GM18502 (cell line): ENCODE measurements at regions not wholly inside any gene's neighbourhood (a gene's known extent, or its start where the extent isn't known, plus 50 kb on each side); places are given as distances from the start of the nearest gene placed in this dataset.

Experiments
- ATAC-seq: cut with Tn5 transposase; IDR thresholded peaks from one replicate; pipeline ENCODE4 v1.9.1; 2021; ENCODE audit warnings: mild to moderate bottlenecking; ENCODE audit not compliant: unreplicated experiment, poor library complexity

DNA sequence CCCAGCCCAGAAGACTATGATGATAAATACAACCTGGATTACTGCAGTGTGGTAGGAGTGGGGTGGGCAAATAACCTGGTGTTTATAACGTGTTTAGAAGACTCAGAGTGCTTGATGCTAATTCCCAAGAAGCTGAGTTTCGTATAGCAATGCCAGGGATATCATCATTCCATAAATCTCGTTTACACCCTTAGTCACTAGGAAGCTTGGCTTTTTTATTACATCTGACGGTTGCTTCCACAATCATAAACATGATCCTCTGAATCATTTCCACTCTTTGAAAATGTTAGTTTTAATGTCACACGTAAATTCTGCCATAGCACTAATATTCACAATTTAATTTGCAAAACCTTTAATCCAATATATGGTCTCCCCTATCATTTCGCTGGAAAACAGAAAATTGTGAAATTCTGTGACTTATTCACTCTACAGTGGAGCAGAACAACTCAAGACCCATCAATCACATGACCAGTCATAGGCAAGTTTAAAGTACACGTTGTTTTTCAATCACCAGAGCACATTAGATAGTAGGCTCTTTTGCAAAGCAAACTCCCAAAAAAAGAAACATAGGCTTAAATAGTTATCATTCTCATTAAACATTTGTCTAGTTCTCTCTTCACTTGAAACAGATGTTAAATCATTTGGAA lies 321.0 kb downstream of the LTN1 start:
- no peak for ATAC-seq

DNA sequence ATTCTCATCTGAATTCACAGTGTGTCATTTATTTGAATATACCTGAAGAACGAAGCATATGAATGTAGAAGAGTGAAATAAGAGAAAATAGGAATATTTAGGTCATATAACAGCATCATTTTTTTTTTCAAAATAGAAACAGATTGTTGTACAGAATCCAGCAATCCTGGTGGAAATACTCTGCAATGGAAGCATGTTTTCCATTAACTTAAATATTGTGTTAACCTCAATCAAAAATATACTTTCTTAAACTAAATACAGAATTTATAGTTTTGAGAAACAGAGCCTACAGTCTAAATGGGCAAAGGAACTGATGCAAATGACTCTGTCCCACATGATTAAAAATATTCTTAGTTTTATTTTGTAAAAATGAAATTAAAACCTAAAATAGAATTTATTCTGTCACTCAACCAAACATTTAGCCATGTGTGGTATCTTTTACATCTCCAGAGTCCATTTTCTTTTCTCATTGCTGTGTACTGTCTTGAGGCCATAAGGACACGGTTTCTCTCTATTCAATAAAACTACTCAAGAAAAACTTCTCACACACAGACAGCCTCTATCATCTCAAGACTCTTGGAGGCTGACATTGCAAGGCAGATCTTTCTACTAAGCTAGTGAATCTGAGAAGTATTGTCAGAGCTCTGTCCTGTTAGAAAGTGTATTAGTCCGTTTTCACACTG lies 322.6 kb downstream of the LTN1 start:
- ATAC-seq, result no peak

DNA sequence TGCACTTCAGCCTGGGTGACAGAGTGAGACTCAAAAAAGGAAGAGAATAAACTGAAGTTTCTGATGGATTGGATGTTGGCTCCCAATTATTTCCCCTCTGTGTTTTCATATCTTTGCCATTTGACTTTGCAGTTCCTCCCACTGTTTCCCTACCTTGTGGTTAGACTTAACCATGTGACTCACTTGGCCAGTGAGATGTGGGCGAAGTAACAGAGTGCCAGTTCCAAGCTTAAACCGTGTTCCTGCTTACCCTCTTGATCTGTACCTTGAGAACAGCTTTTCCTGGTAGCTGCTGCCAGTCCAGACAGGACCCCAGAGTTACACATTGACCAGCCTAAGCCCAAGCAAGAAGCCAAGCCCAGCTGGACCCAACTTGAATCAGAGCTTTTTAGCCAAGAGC lies 323.4 kb downstream of the LTN1 start:
- ATAC-seq, result no peak

DNA sequence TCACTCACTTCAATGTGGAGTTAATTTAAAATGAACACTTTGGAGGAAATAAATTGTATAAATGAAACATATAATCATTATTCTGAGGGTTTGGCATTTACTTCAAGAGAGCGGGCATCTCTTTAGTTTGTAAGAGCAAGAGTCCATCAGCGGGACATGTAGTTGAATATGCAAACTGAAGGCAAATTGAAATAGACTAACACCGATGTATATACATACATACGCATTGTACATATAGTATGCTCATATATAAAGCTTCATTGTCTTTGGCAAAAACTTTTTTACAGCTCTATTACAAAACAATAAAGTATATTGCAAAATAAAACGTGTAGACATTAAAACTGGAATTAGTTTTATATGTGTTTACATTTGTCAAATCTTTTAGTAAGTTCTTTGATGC lies 328.9 kb downstream of the LTN1 start:
- no peak for ATAC-seq

DNA sequence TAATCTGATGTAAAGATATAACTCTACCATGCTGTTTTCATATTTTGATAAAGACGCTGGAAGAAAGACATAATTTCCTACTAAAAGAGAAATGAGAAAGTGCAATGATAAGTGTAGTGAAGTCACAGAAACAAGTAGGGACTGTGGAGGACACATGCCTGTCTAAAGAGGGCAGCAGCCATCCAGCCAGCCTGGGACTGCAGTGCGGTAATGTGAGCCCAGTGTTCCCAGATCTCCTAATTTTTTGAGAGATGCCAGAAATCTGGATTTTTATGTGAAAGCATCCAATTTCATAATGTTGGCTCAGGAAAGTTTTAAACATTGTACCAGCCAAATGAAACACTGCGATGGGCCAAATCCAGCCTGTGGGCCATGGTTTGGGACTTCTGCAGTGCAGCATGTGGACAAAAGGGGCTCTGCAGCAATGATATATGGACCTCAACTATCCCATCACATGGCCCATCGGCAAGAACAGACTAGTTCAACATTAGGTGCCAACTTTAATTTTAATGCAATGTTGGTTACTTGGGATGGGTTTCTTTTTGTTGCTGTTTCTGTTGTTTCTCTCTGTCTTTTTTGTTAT lies 329.5 kb downstream of the LTN1 start:
- no peak for ATAC-seq

DNA sequence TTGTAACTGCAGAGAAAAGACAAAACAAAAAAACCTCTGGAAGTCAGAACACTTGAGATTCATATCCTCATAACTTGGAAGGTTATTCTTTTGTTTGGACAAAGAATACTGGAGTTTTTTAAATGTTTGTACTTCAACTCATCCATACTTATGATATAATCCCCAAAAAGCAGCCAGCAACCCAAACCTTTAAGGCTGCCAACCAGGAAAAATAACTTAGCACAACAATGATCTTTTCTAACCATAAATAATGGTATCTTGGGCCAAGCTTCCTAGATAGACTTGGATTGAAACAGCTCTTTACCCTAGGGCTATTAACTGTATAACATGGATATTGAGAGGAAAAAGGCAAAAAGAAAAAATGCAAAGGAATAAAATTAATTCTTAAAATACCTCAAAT lies 335.1 kb downstream of the LTN1 start:
- no peak for ATAC-seq

DNA sequence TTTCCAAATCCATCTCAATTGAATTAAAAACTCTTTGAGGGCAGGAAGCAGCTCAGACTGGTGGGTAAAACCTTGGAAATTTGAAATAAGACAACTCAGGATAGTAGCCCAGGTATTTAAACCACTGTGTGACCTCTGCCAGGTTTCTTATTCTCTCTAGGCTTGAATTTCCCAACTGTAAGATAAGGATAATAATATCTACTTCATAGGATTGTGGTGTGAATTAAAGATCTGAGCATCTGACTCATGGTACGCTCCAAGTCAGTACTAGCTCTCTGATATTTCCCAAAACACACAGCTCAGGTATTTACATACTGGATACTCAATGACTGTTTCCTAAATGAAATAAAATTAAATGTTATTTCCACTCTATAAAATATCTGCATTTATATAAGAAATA lies 337.2 kb downstream of the LTN1 start:
- no peak for ATAC-seq

DNA sequence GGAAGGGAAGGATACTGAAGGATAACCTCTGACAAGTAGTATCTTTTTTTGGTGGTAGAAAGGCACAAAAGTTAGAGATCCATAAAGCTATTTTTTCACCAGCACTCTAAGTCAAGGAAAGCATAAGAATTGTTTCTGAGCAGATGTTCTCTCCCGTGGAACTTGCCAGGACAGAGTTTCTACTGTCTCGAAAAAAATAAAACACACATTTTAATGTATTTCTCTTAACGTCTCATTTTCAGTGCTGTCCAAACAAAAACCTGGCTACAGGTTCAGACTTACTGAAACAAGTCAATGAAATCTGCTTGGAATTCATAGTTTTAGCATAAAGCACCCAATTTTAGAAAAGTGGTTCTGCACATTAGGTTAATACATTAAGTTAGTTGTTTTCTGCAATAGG lies 338.3 kb downstream of the LTN1 start:
- ATAC-seq, result no peak

DNA sequence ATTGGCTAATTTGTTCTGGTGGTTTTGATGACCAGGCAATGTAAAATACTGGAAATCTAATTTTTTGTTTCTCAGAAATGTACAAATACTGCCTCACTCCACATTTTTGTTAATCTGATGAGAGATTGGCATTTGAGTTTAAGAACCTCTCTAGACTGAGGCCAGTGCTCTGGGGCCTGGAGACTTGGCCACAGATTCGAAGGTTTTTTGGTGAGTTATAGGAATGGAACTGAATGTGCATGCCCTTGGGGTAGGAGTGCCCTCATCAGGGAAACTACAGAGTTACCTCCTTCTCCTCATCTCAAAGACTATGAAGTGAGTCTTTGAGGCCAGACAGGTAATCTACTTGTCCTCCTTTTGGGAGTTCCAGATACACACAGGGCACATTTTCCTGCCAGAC lies 347.9 kb downstream of the LTN1 start:
- no peak for ATAC-seq

DNA sequence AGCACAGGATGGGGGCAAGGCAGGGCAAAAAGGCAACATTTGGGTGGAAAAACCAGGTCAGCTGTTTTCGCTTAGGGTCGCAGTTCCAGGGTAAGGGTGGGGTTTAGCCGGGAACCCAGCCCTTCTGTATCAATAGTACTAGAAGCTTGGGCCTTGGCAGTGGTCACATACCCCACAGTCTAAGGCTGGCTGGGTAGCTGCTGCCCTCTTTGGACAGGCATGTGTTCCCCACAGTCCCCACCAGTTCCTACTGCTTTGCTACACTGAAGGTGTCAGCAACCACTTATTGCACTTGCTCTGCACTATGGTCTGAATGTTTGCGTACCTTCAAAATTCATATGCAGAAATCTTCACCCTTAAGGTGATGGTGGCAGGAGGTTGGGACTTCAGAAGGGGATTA lies 349.8 kb downstream of the LTN1 start:
- no peak for ATAC-seq

DNA sequence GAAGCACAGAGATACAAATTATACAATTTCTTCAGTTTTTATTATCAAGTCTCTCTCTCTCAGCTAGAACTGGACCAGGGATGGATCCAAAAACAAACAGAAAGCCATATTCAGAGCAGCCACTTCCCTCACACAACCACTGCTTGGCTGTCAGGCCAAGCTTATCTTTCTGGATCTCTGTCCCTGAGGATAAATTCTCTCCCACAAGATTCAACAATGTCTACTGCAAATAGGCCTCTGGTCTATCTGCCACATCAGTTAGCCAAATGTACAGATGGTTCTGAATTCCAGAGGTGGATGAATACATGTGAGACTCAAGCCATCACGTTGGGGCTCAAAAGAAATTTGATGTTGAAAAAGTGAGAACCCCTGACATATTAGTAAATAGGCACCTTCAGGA lies 350.9 kb downstream of the LTN1 start:
- ATAC-seq, result no peak

DNA sequence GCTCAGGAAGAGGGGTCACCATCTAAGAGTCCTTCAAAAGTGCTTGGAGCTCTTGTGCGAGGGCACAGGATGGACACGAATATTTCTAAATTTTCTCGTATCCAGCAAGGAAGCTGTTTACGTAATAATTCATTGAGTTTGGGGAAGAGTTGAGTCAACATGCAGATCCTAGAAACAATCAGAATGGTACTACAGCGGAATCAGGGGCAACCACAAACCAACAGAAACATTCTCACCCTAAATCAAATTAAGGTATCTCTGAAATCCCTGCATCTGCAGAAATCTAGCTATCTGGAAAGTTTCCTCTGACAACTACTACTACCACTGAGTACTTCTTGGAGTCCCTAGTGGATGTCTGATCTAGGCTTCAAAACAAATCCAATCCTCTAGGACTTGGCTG lies 352.4 kb downstream of the LTN1 start:
- no peak for ATAC-seq

DNA sequence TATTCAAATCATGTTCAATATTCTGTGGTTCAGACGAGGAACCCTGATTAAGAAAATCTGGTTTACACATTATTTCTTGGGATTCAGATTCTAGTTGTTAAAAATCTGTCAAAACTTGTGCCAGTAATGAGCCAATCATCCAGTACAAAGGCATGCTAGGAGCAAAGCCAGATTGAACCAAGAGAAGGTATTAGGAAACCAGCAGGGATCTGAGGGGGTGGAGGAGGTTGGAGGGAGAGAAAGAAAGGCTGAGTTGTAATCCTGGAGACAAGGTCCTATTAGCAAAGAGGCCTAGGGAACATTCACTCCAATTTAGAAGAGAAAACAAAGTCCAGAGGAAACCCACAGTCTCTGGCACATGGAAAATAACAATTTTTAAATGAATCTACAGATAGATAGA lies 352.9 kb downstream of the LTN1 start:
- no peak for ATAC-seq

DNA sequence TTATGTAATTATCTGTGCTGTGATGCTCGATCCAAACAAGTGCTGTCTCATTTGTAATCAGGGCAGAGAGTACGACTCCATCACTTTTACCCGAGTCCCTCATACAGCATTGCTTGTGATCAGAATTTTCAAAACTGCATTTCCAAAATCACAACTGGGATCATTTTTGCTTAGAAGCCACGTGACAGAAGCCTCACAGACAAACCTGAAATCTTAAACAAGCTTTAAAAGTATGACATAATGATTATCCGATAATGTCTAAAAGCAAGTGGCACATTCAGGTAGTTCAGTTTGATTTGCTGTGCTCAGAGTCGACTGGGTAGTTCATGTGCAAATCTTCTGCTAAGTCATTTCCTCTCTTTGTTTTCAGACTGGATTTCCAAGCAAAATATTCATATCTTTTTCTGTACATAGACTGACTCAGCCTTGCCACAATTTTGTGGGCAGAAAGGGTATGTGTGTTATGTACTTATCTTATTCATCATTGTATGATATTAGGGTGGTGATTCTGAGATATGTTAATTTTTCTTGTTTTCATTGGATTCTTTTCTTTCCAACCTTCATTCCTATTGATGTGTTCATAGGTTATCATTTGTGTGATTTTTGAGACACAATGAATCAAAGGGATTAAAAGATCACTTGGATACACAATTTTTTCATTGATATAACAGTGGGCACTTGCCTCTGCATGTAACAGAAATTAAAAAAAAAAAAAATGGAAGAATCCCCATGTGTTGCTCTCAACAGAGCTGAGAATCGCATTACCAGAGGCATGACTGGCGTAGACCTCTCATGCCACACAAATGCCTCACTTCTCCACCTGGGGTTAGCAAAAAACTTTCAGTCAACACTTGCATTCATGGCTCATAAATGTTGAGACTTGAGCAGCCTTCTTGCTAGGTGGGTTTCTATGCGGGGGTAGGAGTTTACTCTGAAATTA lies 355.7 kb downstream of the LTN1 start:
- ATAC-seq, result no peak

DNA sequence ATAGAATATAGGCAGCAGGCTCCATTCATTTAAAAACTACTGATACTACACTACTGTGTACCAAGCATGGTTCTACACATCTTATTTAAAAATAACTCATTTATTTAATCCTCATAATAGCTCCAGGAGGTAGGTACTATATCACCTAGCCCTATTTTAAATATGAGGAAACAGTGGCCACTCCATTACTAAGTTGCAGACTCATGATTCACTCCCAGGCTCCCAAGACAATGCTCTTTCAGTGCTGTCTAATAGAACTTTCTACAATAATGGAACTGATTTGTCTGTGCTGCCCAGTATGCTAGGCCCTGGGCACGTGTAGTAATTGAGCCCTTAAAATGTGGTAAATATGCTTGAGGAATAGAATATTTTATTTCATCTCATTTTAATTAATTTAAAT lies 357.1 kb downstream of the LTN1 start:
- no peak for ATAC-seq

DNA sequence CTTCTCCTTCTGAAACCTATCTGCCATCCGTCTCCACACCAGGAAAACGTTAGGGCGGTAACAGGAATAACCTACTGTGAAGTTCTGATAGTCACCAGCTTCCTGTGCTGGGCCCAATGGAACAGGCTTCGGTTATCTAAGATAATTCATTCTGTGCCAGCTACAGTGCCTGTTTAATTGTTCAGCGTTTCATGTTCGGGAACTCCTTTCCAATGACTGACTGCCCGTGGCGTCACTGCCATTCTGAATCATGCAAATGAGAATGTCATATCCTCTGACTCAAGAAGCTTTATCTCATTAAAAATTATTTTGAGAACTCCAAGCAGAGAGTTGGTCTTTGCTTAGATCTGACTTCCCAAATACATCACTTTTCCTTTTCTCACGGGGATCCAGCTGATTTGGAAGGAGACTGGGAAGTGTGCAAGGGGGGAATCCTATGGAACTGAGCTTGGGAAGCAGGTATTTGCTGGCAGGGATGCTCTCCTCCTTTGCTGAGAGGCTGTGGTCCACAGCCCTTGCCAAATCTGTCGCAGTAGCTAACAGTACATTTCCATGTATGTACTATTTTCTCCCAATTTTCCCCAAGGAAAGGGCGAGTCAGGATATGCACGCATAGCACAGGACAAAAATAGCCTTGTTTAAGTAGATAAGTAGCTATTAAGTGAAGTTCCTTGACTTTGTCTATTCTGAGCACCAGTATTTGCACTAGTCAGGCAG lies 358.7 kb downstream of the LTN1 start:
- ATAC-seq, result no peak

DNA sequence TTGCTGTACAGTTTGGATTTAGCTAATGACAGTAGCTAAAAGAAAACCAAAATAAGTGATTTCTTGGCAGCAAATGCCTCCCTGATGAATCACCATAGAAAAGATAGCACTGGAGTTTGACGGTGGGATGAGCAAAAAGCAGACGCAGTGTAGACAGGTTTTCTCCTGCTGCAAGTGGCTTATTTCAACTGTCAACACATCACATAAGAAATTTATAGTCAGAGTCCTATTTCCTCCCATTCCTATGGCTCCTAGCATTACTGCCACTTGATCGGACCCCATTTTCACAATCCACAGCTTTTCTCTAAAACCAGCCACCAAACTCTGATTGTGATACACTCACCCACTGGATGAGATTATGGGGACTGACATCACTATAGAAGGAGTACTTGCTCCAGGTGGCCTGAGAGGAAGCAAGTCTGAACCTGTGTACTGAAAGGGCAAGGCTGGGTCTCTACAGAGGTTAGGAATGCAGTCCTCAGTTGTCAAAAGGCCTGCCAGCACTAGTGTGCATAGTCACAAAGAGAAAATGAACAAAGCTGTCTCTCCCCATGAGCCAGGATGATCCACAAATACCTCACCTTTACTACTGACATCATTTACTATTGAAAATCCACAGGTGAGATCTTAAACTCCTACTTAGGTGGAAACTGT lies 359.8 kb downstream of the LTN1 start:
- no peak for ATAC-seq

DNA sequence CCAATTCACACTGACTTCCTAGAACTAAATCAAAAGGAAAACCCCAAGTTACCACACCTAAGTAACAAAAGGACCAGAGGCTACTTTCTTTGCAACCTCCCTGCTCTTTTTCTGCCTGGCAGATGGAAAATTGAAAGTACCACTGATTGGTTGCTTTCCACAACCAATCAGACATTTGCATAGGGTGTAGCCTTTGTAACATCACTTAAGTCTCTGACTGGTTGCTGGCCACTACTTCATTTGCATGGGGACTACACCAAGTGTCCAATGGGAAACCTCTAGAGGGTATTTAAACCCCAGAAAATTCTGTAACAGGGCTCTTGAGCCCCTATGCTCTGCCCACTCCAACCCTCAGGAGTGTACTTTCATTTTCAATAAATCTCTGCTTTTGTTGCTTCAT lies 365.0 kb downstream of the LTN1 start:
- no peak for ATAC-seq

DNA sequence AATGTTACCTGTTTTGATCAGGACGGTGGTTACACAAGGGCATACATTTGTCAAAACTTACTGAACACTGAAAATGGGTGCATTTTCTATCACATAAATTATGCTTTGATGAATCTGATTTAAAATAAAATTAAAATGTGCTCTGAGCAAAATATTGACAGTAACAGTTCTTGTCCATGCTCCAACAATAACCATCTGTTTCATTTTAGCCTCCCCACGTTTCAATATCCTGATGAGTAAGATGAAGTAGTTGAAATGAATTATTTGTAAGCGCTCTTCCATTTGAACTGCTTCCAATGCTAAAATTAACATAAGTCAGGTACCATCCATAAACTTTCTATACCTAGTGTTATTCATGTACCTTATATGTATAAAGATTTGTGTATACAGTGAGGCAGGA lies 365.4 kb downstream of the LTN1 start:
- ATAC-seq, result no peak

DNA sequence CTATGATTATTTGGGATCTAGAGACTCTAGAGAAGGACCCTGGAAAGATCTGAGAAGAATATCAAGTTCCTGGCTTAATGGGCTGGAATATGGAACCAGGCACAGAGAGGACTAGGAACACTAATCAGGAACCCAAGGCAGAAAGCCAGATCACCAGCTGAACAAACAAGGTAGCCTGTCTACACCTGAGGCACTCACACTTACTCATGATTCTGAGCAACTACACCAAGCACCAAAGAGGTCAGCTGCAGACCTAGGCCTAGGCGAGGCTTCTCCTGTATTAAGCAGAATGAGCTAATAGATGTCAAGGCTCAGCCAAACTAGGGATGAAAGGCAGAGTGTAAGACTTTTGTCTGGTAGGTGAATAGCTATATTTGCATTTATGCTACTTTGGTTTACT lies 368.1 kb downstream of the LTN1 start:
- no peak for ATAC-seq
